GM13976 (cell line): ENCODE measurements at regions not wholly inside any gene's neighbourhood (a gene's known extent, or its start where the extent isn't known, plus 50 kb on each side); places are given as distances from the start of the nearest gene placed in this dataset.

Experiments
- DNase-seq: peaks from one replicate; pipeline ENCODE4 v3.0.0; 2012; ENCODE audit warnings: low spot score
- CTCF ChIP-seq: IDR thresholded peaks from 2 replicates; pipeline ENCODE4 v1.5.1; 2012; ENCODE audit warnings: borderline replicate concordance, mild to moderate bottlenecking; ENCODE audit not compliant: insufficient read depth; ENCODE audit errors: extremely low read depth, missing control alignments, control extremely low read depth
- in situ Hi-C: fragments of 300-500 bp; cut with MboI; formaldehyde crosslinking; loops from one replicate; pipeline ENCODE4 v1.12.0; 2022; ENCODE audit warnings: low sequenced_read_pairs, mixed read lengths, inconsistent platforms; ENCODE audit not compliant: unreplicated experiment

GRCh38 chr16:72394526-72394925 is 222.6 kb upstream of the PMFBP1 start:
- in situ Hi-C loops, result no loop called here
- TF ChIP-seq CTCF, result no peak
- no peak for DNase-seq

- no peak for TF ChIP-seq CTCF
- DNase-seq, result no peak
- in situ Hi-C loops, result no loop called here
These were observed 217.8 kb upstream of the PMFBP1 start for GRCh38 chr16:72389791-72390190.

GRCh38 chr16:72388007-72388406 is 216.1 kb upstream of the PMFBP1 start:
- no peak for TF ChIP-seq CTCF
- in situ Hi-C loops, result no loop called here

GRCh38 chr16:72384651-72385050 is 212.7 kb upstream of the PMFBP1 start:
- DNase-seq, result no peak
- no peak for TF ChIP-seq CTCF
- in situ Hi-C loops, result no loop called here

More at GRCh38 chr16:72388007-72388406, 216.1 kb upstream of the PMFBP1 start:
- DNase-seq, result no peak

- in situ Hi-C loops, result no loop called here
- TF ChIP-seq CTCF, result no peak
- no peak for DNase-seq
These were observed 208.3 kb upstream of the PMFBP1 start for GRCh38 chr16:72380283-72380682.

- no peak for DNase-seq
- TF ChIP-seq CTCF, result no peak
- in situ Hi-C loops, result no loop called here
These were observed 201.2 kb upstream of the PMFBP1 start for GRCh38 chr16:72373201-72373600.
